ENCODE measurements at regions not wholly inside any gene's neighbourhood (a gene's known extent, or its start where the extent isn't known, plus 50 kb on each side); places are given as distances from the start of the nearest gene placed in this dataset.

- Histone ChIP-seq H3K4ac (replicated peaks; ENCODE audit: insufficient read length, low read depth, low read length) (no peak overlapping the region), H3K18ac (ENCODE audit: extremely low read depth, low read length) (no peak overlapping the region), H3K27me3 (replicated peaks in 1 of 4; ENCODE audit: control insufficient read depth in 3 of 4, extremely low read depth in 1 of 4, insufficient read depth in 3 of 4, low read length in 3 of 4) (no peaks in the 10 kb centered on the region), H3K23me2 (ENCODE audit: low read depth, low read length) (no peaks in the 10 kb centered on the region), H3K9ac (replicated peaks in 1 of 4; ENCODE audit: extremely low read depth in 1 of 4, low read depth in 3 of 4, low read length in 3 of 4) (no peak overlapping the region), H2BK5ac (ENCODE audit: low read depth, low read length) (no peak overlapping the region), H3K4me1 (replicated peaks in 1 of 4; ENCODE audit: control insufficient read depth in 3 of 4, insufficient read depth in 4 of 4, low read length in 3 of 4) (no peaks in the 10 kb centered on the region), H2BK20ac (ENCODE audit: low read length) (no peak overlapping the region), H2BK12ac (ENCODE audit: low read depth, low read length) (no peak overlapping the region), H3K27ac (ENCODE audit: low read depth, low read length) (no peak overlapping the region), H3K79me2 (ENCODE audit: control insufficient read depth in 1 of 2, insufficient read depth in 2 of 2, low read length in 2 of 2) (no peaks in the 10 kb centered on the region), H3K4me3 (ENCODE audit: extremely low read depth in 1 of 4, insufficient read depth in 2 of 4, low read depth in 3 of 4, low read length in 4 of 4) (no peak overlapping the region), H3K79me1 (ENCODE audit: low read depth, low read length) (no peaks in the 10 kb centered on the region), H4K91ac (replicated peaks; ENCODE audit: insufficient read length, low read length) (no peak overlapping the region), H4K8ac (ENCODE audit: extremely low read depth, insufficient read depth, low read length) (no peak overlapping the region), H3K14ac (ENCODE audit: insufficient read length) (no peak overlapping the region), H2AFZ (ENCODE audit: low read length) (no peak overlapping the region), H3K9me3 (ENCODE audit: insufficient read depth in 2 of 2, low read depth in 1 of 2, low read length in 1 of 2) (no peaks in the 10 kb centered on the region), H3K4me2 (ENCODE audit: insufficient read depth in 1 of 2, low read depth in 2 of 2, low read length in 2 of 2) (no peak overlapping the region), H3K56ac (replicated peaks; ENCODE audit: insufficient read length, low read depth, low read length) (no peak overlapping the region), H4K20me1 (replicated peaks in 1 of 2; ENCODE audit: control insufficient read depth in 1 of 2, insufficient read depth in 2 of 2, low read length in 2 of 2) (no peaks in the 10 kb centered on the region), H3K23ac (ENCODE audit: insufficient read length) (no peak overlapping the region), H2BK120ac (replicated peaks; ENCODE audit: low read depth, low read length) (no peak overlapping the region), H2AK5ac (ENCODE audit: low read depth, low read length) (no peak overlapping the region), H4K5ac (ENCODE audit: insufficient read length, low read depth, low read length) (no peak overlapping the region), H3K36me3 (ENCODE audit: control insufficient read depth in 2 of 4, insufficient read depth in 4 of 4, low read length in 3 of 4) (no peaks in the 10 kb centered on the region), H2BK15ac (ENCODE audit: low read length) (no peak overlapping the region)
- DNase-seq (ENCODE audit: low read depth in 1 of 2, low spot score in 2 of 2) (no peak), FAIRE-seq (no peak)
- CTCF ChIA-PET (ENCODE audit: partially characterized antibody) = no interaction called here
- POLR2A ChIA-PET (ENCODE audit: partially characterized antibody) = no interaction called here
- no peak for TF ChIP-seq KDM1A (IDR thresholded peaks at IDR 0.05; ENCODE audit: borderline replicate concordance, low read length)
- no peak for TF ChIP-seq ZNF274 (IDR thresholded peaks at IDR 0.05; ENCODE audit: borderline replicate concordance, extremely low read depth, low read length)
- TF ChIP-seq ATF3 (IDR thresholded peaks at IDR 0.05; ENCODE audit: insufficient read depth, low read depth, low read length) = no peak
- no peak for TF ChIP-seq TAF1 (IDR thresholded peaks at IDR 0.05; ENCODE audit: low read depth, low read length)
- no peak for TF ChIP-seq SAP30 (IDR thresholded peaks at IDR 0.05; ENCODE audit: insufficient read depth, insufficient replicate concordance, low read length)
- TF ChIP-seq KDM4A (IDR thresholded peaks at IDR 0.05; ENCODE audit: low read depth, low read length, severe bottlenecking) = no peak
- TF ChIP-seq HDAC6 (IDR thresholded peaks at IDR 0.05; ENCODE audit: low read depth, low read length) = no peak
- TF ChIP-seq CTBP2 (IDR thresholded peaks at IDR 0.05; ENCODE audit: borderline replicate concordance, insufficient read depth, insufficient read length, low read length) = no peak
- no peak for TF ChIP-seq SP2 (IDR thresholded peaks at IDR 0.05; ENCODE audit: low read length)
- TF ChIP-seq POLR2A (IDR thresholded peaks at IDR 0.05; ENCODE audit: control extremely low read depth in 1 of 2, low read depth in 2 of 2, low read length in 2 of 2) = no peak
Measured at GRCh38 chr4:163738521-163738920, 244.0 kb downstream of the TMA16 start.

All from H1 (cell line).